Prostate gland (tissue), 2 donors: ENCODE measurements at regions not wholly inside any gene's neighbourhood (a gene's known extent, or its start where the extent isn't known, plus 50 kb on each side); places are given as distances from the start of the nearest gene placed in this dataset.

ENCODE experiments used
- CTCF ChIP-seq, 4 experiments: fragments of 200-600 bp in 2 of 4; fragments of 450-650 bp in 2 of 4; sonication (generic) in 2 of 4; IDR thresholded peaks; 1 replicate in 3 of 4; 2 replicates in 1 of 4; pipeline ENCODE4 v1.5.1; 2016 to 2019; ENCODE audit warnings: antibody characterized with exemption in 4 of 4, mild to moderate bottlenecking in 2 of 4, moderate library complexity in 2 of 4
- POLR2AphosphoS5 ChIP-seq: sonication (generic); formaldehyde crosslinking; IDR thresholded peaks from one replicate; pipeline ENCODE4 v1.6.1; 2017; ENCODE audit warnings: antibody characterized with exemption

GRCh38 chrX:39832211-39832610, 265.5 kb downstream of the BCOR start:
- TF ChIP-seq CTCF (IDR thresholded peaks at IDR 0.05) (no peak), POLR2AphosphoS5 (no peak)
